ENCODE measurements at regions not wholly inside any gene's neighbourhood (a gene's known extent, or its start where the extent isn't known, plus 50 kb on each side); places are given as distances from the start of the nearest gene placed in this dataset.
"Not testable (repeated sequence)": the region's sequence is repeated elsewhere in the genome, so short reads cannot be mapped to it uniquely, and the experiment has no call there.

DNA sequence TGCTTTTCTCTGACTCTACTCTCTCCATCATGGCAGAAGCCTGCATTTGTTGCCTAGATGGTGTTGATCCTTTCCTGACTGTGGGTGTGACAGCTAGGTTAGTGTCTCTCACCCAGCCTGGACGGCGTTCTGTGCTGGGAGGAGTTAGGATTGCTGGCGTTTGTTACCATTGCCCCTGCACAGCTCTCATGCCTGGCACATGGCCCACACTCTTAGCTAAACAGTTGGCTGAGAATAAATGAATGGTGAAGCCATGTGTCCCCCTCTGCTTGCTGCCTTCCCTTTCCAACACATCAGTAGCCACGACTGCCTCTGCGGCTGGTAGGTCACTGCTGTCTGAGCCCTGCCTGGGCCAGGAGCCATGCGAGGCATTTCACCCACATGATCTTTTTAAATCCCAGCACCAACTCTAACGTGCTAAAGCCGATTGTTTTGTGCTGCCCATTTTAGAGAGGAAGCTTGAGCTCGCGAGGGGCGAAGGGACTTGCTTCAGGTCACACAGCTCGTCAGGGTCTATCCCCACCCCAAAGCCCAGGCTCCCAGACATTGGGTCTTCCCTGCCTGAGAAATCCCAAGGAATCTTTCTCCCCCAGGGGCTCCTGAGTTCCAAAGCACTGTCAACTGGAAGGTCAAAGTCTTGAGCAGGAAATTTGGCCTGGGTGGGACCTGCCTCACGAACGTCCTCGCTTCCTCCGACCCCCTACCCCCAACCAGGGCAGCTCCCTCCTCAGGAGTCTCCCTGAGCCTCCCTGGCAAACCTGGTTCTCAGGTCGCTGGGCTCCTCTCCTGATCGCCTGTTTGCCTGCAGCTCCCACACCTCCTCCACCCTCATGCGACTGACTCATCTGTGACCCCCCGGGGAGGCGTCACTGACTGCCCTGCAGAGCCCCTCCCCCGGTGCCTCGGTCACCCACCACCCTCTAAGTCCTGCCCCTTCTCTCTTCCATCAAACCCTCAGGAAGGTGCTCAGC is 271.7 kb upstream of the C1orf174 start:
- in situ Hi-C loops (cut with HindIII; ENCODE audit: low pct_ligation_motif_present, low pct_unique_long_range_greater_than_20kb, low sequenced_read_pairs), result no loop called here
- no peak for DNase-seq

DNA sequence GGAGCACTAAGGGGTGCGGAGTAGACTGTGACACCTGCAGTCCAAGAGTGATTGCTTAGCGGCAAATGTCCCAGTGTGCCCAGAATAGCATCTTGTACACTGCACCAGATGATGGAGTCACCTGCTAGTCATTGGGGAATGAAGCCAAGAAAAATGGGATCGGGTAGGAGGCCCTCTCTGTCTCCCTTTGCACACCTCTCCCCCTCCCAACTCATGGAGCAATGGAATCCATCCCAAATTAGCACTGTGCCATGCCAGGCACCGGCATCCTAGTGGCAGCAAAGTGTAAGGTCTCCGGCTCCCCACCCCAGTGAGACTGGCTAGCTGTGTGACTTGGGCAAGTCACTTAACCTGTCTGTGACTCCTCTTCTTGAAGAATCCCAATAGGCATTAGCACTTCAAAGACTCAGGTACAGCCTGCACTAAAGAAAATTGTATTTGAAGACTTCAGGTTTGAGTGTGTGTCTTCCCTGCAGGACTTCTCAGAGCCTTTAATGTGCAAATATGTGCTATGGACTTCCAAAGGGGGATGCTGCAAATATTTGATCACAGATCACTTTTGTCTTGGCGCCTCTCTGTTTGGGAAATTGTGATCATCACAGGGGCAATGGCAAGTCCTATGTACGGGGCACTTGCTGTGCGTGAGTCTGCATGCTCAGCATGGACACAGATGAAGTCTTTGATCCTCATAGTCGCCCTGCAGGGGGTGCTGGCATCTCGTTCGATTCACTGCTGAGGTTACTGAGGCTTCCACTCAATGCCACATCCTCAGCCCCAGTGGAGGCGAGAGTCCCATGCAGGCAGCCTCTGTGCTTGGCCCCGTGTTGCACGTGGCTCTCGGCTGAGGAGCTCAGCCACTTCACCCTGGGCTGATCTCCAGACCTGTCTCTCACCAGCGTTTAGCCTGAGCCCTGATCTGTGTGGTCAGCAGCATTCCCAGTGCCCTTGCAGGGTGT is 272.9 kb upstream of the C1orf174 start:
- no peak for DNase-seq
- in situ Hi-C loops (cut with HindIII; ENCODE audit: low pct_ligation_motif_present, low pct_unique_long_range_greater_than_20kb, low sequenced_read_pairs), result no loop called here

DNA sequence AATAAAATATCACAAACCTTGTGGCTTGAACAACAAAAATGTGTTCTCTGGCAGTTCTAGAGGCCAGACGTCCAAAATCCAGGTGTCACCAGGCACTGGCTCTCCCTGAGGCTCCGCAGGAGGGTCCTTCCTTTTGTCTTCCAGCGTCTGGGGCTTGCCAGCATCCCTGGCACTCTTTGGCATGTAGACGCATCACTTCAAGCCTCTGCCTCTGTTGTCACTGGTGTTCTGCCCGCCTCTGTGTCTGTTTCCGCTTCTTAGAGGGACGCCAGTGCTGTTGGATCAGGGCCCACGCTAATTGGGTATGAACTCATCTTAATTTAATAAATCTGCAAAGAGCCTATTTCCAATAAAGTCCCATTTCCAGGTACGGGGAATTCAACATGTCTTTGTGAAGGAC is 273.7 kb upstream of the C1orf174 start:
- in situ Hi-C loops (cut with HindIII; ENCODE audit: low pct_ligation_motif_present, low pct_unique_long_range_greater_than_20kb, low sequenced_read_pairs), result no loop called here
- DNase-seq, result no peak

DNA sequence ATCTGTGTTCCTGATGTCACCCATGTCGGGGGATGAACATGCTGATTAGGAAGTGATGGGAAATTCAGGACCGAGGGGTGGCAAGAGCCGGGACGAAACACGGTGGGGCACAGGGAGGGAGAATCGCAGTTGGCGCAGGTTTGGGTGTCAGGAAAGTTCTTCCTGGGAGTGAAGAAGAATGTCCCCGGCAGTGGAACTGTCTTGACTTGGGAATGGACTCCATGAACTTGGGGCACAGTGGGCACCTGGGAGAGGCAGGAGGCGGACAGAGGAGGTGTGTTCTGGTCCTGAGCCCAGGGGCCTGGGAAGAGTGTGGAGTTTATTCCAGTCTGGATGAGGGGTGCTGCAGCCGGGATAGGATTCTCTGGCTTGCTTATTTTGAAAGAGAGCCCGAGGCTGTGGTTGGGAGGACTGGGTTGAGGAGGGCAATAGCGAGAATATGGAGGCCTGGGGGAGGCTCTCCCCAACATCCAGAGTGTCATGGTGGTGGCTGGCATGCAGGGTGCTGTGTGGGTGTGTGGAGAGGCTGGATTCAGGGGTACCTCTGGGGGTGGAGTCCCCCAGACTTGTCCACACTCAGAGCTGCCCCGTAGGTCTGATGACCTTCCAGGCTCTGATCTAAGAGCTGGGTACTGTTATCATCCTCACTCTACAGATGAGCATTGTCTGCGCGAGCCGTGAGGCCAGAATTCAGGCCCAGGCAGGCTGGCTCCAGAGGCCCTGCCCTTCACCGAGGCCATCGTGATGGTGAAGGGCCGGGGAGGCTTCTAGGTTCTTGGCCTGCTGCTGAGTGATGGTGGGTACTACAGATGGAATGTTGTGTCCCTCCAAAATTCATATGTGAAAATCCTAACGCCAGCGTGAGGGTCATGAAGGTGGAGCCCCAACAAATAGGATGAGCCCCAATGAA is 274.5 kb upstream of the C1orf174 start:
- DNase-seq, result no peak
- in situ Hi-C loops (cut with HindIII; ENCODE audit: low pct_ligation_motif_present, low pct_unique_long_range_greater_than_20kb, low sequenced_read_pairs), result no loop called here

DNA sequence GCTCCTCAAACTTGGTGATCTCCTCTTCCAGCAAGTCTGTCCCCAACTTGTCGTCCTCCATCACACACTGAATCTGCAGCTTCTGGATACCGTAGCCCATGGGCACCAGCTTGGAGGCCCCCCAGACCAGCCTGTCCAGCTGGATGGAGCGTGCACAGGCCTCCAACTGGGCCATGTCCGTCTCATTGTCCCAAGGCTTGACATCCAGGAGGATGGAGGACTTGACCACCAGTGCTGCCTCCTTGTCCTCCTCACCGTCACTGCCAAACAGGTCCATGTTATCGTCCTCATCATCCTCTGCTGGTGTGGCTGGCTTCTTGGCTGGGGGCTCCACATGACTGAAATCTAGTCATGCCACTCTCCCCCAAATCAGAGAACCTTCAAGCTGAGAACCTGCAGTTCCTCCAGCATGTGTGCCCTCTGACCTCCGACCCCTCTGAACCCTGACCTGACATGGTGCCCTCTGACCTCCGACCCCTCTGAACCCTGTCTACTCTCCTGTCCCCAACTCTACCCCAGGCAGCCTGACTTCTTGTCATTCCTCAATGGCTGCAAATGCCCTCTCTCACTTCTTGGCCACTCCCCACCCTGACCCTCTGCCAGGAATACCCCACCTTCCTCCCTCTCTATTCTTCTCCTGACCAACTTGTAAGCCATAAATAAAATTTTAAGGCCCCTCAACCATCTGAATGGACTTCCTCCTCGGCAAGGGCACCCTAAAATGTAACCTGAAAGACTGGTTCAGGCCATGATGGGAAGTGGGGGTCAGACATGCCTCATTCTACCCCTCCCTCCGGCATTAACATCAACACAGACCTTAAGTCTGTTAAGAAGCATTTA is 275.7 kb upstream of the C1orf174 start:
- in situ Hi-C loops (cut with HindIII; ENCODE audit: low pct_ligation_motif_present, low pct_unique_long_range_greater_than_20kb, low sequenced_read_pairs), result no loop called here
- DNase-seq, result no peak

DNA sequence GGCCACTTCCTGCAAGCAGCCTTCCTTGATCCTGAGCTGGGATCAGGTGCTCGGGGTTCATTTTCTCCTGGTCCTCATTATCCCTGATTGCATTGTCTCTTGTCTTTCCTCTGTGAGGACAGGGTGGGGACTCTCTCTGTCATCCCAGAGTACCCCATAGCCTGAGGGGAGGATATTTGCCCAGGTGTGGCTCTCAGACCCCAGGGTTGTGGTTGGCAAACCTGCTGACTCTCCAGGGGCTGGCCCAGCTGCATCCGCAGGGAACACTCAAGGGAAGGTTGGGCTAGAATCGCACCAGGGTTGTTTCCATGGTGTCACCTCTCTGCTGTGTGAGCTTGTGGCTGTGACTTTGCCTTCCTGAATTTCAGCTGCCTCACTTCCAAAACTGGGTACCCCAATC is 276.8 kb upstream of the C1orf174 start:
- no peak for DNase-seq
- in situ Hi-C loops (cut with HindIII; ENCODE audit: low pct_ligation_motif_present, low pct_unique_long_range_greater_than_20kb, low sequenced_read_pairs), result no loop called here

DNA sequence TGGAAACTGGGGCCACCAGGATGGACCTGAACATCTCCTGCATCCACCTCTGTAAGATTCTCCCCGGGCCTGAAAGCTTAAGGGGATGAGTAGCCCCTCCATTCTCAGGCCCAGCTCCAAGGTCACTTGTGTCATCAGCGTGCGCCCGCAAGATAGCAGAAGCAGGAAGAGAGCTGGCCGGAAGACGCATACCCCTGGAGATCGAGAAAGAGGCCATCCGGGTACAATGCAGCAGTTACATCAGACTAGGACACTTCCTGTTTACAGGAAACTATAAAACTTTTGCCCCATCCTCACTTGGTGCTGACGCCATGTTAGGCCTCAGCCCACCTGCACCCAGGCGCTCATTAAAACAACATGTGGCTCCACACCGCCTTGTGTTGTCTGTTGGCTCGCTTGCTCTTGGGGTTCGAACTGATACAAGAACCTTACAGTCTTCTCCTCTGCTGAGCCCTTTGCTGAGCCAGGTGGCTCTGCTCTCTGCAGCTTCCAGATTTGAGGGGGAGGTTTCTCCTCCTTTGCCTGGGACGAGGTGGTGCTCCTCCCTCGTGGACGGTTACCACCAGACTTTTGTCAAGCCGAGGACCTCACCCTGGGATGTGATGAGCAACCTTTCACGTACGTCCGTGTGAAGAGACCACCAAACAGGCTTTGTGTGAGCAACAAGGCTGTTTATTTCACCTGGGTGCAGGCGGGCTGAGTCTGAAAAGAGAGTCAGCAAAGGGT is 277.5 kb upstream of the C1orf174 start:
- no peak for DNase-seq
- in situ Hi-C loops (cut with HindIII; ENCODE audit: low pct_ligation_motif_present, low pct_unique_long_range_greater_than_20kb, low sequenced_read_pairs), result no loop called here

DNA sequence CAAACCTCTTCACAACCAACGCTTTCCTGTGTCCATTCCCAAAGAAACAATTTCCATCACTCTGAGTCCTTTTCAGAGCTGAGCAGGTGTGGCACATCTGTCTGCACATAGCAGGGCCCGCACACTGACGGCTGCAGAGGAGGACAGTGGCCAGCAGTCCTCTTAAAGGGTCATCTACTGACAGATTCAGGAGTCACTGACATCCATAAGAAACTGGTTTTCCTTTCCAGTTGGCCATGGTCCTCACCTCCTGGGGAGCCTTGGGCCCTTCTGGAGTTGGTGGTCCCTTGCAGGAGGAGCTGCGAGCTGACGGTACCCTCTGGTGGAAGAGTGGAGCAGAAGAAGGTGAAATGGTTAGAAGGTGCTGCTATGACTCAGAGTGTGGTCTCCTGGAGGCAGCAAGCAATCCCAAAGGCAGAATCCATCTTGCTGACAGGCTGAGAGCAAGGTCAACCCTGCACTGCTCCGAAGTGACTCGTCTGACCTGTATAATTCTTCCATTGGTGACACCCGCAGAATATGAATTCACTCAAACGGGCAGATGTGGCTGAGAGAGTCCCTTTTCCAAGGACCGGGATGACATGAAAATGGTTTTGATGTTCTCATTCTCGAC is 278.5 kb upstream of the C1orf174 start:
- DNase-seq, result no peak
- in situ Hi-C loops (cut with HindIII; ENCODE audit: low pct_ligation_motif_present, low pct_unique_long_range_greater_than_20kb, low sequenced_read_pairs), result no loop called here

DNA sequence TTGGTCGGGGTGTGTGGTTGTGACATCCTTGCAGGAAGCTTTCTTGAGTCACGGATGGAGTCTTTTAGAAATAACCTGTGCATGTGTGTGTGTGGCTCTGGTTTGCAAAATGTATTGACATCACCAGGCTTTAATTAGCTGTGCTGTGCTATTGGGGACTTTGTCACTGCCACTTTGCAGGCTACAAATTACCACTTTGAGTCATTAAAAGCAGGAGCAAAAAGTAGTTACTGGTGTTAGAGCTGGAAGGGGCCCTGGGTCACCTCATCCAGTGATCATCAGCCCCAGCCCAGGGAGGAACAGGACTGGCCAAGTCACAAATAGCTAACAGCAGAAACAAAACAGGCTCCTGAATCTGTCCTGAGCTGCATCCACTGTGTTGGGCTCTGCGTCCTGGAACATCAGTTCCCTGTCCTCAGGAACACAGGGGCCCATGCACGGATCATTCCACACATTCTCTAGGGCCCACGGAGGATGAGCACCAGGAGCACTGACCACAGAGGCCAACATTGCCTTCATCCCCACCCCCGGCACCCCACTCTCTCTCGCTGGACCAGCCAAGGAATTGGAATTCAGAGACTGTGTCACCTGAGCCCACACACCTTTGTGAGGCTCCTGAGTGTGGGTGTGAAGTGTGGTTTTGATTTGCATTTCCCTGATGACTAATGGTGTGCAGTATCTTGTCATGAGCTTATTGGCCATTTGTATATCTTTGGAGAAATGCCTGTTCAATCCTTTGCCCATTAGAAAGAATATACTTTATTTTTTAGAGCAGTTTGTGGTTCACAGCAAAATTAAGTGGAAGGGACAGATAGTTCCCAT is 280.1 kb upstream of the C1orf174 start:
- DNase-seq, result no peak

DNA sequence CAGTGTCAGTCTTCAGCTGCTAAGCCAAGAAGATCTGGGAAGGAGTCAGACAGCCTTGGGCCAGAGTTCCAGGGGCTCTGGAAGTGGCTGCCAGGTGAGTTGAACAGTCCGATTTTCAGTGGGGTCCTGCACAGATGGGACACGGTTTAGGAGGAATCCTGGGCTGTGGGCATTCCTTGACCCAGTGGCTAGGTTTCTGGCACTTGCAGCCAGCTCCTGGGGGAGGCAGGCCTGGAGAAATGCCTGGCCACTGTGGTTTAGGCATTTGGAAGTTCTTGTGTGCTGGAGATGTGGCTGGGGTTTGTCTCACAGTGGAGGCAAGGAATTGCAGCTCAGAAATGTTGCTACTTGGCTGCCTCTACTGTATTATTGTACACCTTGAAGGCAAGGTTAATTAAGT is 286.4 kb upstream of the C1orf174 start:
- DNase-seq; in situ Hi-C loops (cut with HindIII; ENCODE audit: low pct_ligation_motif_present, low pct_unique_long_range_greater_than_20kb, low sequenced_read_pairs): not testable (repeated sequence)

More for the DNA sequence above, 280.1 kb upstream of the C1orf174 start:
- in situ Hi-C loops (cut with HindIII; ENCODE audit: low pct_ligation_motif_present, low pct_unique_long_range_greater_than_20kb, low sequenced_read_pairs), result no loop called here

DNA sequence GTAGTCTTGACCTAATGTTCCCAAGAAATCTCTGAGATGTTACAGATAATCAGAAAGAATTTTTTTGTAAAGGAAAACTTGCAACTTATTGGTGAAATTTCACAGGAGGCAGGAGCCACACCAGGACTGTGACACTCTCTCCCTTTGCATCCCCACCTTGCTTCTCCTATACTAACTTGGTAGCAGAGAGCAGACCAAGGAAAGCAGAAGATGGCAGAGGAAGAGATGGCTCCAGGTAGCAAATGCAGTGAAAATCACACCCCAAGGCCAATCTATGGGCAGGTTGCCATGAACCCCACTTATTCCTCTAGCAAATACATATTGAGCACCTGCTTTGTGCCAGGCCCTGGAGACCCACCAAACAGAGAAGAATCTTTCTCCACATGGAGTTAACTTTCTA is 303.4 kb upstream of the C1orf174 start:
- no peak for DNase-seq
- in situ Hi-C loops (cut with HindIII; ENCODE audit: low pct_ligation_motif_present, low pct_unique_long_range_greater_than_20kb, low sequenced_read_pairs), result no loop called here

DNA sequence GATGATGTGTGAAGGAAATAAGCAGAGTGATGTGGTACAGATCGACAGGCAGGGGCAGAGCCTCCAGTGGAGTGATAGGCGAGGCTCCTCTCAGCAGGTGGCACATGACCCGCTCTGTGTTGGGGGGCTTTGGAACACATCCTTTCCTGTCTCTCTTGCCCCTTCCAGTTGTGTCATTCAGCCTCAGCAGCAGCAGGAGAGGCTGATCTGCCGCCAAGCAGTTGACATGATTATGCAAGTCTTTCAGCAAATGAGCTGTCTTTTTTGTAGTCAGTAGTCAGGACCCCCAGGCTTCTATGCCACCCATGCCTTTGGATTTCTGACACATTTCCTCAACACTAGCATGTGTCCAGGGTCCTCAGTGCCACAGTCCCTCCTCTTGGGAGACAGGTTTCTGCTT is 307.1 kb upstream of the C1orf174 start:
- in situ Hi-C loops (cut with HindIII; ENCODE audit: low pct_ligation_motif_present, low pct_unique_long_range_greater_than_20kb, low sequenced_read_pairs), result no loop called here
- DNase-seq, result no peak

DNA sequence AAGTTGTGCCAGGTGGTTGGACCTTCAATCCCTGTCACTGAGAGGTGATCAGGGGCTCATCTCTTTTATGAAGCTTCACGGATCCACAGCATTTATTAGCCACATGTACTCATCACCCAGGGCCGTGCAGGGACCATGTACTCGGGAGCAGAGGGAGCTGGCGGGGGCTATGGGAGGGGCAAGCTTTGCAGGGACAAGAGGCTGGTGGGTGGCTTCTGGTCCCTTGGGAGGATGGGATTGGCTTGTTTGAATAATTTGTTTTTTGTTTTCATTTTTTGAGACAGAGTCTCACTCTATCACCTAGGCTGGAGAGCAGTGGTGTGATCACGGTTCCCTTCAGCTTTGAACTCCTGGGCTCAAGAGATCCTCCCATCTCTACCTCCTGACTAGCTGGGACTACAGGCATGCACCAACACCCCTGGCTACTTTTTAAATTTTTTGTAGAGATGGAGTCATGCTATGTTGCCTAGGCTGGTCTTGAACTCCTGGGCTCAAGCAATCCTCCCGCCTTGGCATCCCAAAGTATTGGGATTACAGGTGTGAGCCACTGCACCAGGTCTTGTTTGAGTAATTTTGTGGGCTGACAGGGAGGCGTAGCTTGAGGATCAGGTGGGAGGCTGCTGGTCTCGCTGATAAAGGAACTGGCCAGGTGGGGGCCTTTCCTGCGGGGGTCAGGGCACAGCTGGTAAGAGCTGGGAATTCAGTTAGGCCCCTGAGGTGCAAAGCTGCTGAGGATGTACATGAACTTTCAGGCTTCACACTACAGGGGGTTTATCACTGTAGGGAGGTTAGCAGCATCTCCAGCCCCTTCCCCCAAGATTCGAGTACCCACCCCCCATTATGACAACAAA is 308.0 kb upstream of the C1orf174 start:
- in situ Hi-C loops (cut with HindIII; ENCODE audit: low pct_ligation_motif_present, low pct_unique_long_range_greater_than_20kb, low sequenced_read_pairs), result no loop called here
- DNase-seq, result no peak

DNA sequence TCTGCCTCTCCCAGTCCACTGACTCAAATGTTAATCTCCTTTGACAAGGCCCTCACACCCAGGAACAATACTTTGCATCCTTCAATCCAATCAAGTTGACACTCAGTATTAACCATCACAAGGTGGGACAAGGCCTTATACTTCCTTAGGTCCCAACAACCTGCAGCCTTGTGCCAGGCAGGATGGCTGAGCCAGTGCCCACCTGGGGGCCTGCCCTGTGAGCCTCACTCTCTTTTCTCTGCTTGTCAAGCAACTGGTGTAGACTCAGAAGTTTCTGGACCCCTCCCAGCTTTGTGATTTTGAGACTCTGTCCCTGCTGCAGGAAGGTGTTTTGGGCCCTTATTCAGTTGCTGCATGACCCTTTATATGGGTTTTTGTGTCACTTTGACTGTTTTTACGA is 310.0 kb upstream of the C1orf174 start:
- no peak for DNase-seq
- in situ Hi-C loops (cut with HindIII; ENCODE audit: low pct_ligation_motif_present, low pct_unique_long_range_greater_than_20kb, low sequenced_read_pairs), result no loop called here

DNA sequence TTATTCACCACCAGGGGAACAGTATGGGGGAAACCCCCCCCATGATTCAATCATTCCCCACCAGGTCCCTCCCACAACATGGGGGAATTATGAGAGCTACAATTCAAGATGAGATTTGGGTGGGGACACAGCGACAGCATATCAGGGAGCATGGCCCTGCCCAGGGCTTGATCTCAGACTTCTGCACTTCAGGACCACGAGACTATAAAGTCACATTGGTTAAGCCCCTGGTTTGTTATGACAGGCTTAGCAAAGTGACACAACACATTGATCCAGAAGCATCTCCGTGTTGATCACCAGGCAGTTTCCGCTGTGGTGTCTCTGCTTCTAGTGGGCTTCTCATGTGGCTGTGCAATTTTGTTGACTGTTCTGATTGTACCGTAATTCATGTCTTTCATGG is 312.7 kb upstream of the C1orf174 start:
- in situ Hi-C loops (cut with HindIII; ENCODE audit: low pct_ligation_motif_present, low pct_unique_long_range_greater_than_20kb, low sequenced_read_pairs), result no loop called here

More for the DNA sequence above, 312.7 kb upstream of the C1orf174 start:
- DNase-seq, result no peak
